ENCODE measurements at regions not wholly inside any gene's neighbourhood (a gene's known extent, or its start where the extent isn't known, plus 50 kb on each side); places are given as distances from the start of the nearest gene placed in this dataset.

DNA sequence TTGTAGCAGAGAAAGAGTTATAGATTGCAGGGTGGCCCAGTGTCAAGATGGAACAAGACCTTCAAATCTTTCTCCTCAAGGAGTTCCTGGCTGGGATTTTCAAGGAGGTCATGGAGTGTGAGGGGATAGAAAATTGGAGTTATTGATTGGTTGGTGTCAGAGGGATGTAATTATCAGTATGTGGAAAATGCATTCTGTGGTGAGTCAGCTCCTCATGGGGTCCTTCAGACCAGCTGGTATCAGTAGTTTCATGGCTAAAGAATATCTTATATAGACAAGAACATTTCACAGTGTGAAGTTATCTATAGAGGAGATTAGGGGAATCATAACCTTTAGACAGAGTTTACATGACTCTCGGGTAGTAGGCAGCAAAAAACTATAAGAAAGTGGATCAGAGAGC lies 1114.0 kb upstream of the GBE1 start:
- TF ChIP-seq, protein P1, sequence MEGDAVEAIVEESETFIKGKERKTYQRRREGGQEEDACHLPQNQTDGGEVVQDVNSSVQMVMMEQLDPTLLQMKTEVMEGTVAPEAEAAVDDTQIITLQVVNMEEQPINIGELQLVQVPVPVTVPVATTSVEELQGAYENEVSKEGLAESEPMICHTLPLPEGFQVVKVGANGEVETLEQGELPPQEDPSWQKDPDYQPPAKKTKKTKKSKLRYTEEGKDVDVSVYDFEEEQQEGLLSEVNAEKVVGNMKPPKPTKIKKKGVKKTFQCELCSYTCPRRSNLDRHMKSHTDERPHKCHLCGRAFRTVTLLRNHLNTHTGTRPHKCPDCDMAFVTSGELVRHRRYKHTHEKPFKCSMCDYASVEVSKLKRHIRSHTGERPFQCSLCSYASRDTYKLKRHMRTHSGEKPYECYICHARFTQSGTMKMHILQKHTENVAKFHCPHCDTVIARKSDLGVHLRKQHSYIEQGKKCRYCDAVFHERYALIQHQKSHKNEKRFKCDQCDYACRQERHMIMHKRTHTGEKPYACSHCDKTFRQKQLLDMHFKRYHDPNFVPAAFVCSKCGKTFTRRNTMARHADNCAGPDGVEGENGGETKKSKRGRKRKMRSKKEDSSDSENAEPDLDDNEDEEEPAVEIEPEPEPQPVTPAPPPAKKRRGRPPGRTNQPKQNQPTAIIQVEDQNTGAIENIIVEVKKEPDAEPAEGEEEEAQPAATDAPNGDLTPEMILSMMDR (IDR thresholded peaks at IDR 0.05 in 2 of 3, conservative IDR thresholded peaks at IDR 0.05 in 1 of 3; ENCODE audit: insufficient read depth in 2 of 3, low read depth in 1 of 3, low read length in 3 of 3) = no peak
- TF ChIP-seq RFX5 (IDR thresholded peaks at IDR 0.05; ENCODE audit: low read depth, low read length) (no peak), ATF1 (CRISPR knock-in tag; IDR thresholded peaks at IDR 0.05) (no peak), ATF1 (tag; IDR thresholded peaks at IDR 0.05) (no peak), SMARCB1 (IDR thresholded peaks at IDR 0.05; ENCODE audit: insufficient read length, low read depth) (no peak), NR2C1 (IDR thresholded peaks at IDR 0.05) (no peak), NR2C1 (tag; IDR thresholded peaks at IDR 0.05) (no peak), PCBP2 (IDR thresholded peaks at IDR 0.05; ENCODE audit: low read depth, low read length, poor library complexity, severe bottlenecking) (no peak), STAT5B (CRISPR knock-in tag; IDR thresholded peaks at IDR 0.05) (no peak), DDX20 (tag; IDR thresholded peaks at IDR 0.05; ENCODE audit: low read depth) (no peak), STAT5A (IDR thresholded peaks at IDR 0.05; ENCODE audit: borderline replicate concordance, low read length) (no peak), CEBPB (tag; IDR thresholded peaks at IDR 0.05) (no peak), NCOA2 (IDR thresholded peaks at IDR 0.05; ENCODE audit: partially characterized antibody in 2 of 2) (no peak), NR2F6 (CRISPR knock-in tag; IDR thresholded peaks at IDR 0.05) (no peak)
- TF ChIP-seq, protein P2, sequence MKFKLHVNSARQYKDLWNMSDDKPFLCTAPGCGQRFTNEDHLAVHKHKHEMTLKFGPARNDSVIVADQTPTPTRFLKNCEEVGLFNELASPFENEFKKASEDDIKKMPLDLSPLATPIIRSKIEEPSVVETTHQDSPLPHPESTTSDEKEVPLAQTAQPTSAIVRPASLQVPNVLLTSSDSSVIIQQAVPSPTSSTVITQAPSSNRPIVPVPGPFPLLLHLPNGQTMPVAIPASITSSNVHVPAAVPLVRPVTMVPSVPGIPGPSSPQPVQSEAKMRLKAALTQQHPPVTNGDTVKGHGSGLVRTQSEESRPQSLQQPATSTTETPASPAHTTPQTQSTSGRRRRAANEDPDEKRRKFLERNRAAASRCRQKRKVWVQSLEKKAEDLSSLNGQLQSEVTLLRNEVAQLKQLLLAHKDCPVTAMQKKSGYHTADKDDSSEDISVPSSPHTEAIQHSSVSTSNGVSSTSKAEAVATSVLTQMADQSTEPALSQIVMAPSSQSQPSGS (CRISPR knock-in tag; IDR thresholded peaks at IDR 0.05) = no peak
- TF ChIP-seq, protein P3, sequence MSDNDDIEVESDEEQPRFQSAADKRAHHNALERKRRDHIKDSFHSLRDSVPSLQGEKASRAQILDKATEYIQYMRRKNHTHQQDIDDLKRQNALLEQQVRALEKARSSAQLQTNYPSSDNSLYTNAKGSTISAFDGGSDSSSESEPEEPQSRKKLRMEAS (CRISPR knock-in tag; IDR thresholded peaks at IDR 0.05) = no peak
